GM19193 (cell line): ENCODE measurements at regions not wholly inside any gene's neighbourhood (a gene's known extent, or its start where the extent isn't known, plus 50 kb on each side); places are given as distances from the start of the nearest gene placed in this dataset.

Source experiments
- POLR2A ChIP-seq: IDR thresholded peaks from 4 replicates; pipeline ENCODE4 v1.6.1; 2011; ENCODE audit not compliant: insufficient read depth, insufficient read length; ENCODE audit errors: extremely low read depth

DNA sequence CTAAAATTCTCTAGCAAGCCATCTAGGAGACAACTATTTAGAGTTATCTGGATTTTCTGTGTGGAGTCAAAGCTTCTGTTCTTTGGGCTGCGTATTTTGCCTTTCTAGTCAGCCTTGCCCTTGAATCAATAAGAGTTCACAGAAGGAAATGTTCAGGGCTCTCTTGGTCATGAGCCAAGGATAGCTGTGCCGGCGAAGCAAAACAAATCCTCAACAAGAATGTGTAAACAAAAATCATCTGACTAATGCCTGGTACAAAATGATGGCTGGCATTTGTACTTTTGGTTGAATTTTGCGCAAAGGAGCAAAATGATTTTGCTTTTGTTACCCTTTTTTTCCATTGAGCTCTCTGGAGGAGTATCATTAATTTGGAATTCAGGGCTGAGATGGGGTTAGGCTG lies 171.1 kb downstream of the DACT1 start:
- no peak for TF ChIP-seq POLR2A

DNA sequence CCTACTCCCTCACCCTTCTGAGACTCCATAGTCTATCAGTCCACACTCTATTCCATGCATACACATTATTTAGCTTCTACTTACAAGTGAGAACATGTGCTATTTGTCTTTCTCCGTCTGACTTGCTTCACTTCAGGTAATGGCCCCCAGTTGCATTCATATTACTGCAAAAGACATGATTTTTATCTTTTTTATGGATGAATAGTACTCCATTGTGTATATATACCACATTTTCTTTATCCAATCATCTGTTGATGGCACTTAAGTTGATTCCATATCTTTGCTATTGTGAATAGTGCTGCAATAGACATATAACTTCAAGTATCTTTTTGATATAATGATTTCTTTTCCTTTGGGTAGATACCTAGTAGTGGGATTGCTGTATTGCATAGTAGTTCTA lies 171.8 kb downstream of the DACT1 start:
- no peak for TF ChIP-seq POLR2A

DNA sequence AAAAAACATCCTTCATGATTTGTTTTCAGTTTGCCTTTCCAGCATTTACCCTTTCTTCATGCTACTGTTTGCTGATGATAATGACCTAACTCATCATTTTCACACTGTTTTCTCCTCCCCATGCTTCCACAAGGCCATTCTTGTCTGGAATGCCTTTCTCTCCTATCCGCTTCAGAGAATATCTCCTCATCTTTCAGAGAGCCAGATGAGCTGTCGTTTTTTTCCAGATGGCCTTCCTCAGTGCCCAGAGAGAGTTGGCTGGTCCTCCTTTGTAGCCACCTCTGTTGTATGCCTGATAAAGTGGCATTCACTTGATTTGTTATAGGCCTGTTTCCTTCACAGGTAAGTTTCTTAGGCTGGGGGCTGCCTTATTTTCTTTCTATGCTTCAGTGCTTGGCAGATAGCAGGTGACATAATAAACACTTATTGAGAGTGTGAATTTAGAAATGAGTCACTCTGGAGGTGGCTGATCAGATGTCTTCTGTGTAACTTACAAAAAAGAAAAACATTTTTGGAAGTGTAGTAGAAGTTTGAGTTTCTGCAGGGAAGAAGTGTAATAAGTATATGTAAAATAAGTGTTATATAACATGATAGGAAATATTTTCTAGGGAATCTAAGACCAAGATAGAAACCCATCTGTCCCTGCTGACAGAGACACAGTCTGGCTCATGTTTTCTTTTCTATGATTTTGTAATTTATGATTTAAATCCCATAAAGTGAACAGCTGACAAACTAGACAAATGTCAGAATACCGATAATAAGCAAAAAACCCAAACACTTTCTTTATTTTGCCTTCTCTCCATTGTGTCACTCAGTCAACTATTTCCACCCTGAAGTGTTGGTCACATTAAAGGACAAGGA lies 174.5 kb downstream of the DACT1 start:
- no peak for TF ChIP-seq POLR2A

DNA sequence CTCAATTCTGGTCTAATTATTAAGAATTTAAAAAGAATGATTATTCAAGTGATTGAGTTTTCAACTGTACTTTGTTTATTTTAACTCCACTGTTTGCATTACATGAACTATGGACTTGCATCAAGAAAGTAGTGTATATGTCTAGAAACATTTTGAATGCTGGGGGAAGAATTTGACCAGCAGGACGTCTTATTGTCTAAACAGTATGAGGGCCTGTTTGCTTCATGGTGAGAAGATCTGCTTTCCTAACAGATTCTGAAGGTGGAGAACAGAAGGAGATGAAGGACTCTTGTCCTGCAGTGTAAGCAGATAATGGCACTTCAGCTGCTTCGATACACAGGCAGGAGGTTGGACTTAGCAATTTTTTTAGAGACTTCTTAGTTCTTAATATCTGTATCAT lies 176.0 kb downstream of the DACT1 start:
- TF ChIP-seq POLR2A = no peak

DNA sequence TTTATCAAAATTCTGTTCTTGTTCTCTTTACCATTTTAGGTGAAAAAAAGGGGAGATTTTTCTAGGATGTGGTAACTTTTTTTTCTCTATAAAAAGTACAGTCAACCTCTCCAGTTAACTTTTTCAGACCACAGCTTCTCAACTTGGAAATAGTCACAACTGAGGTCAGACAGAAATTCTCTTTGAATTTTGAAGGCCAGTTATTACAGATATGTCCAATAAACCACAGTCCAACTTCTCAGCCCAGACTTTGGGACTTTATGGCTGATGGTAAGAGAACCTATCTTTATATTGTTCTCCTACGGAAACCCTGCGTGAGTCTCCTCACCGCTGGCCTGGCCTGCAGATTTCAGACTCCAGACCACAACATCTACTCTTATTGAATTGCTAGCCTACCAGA lies 176.7 kb downstream of the DACT1 start:
- TF ChIP-seq POLR2A = no peak

DNA sequence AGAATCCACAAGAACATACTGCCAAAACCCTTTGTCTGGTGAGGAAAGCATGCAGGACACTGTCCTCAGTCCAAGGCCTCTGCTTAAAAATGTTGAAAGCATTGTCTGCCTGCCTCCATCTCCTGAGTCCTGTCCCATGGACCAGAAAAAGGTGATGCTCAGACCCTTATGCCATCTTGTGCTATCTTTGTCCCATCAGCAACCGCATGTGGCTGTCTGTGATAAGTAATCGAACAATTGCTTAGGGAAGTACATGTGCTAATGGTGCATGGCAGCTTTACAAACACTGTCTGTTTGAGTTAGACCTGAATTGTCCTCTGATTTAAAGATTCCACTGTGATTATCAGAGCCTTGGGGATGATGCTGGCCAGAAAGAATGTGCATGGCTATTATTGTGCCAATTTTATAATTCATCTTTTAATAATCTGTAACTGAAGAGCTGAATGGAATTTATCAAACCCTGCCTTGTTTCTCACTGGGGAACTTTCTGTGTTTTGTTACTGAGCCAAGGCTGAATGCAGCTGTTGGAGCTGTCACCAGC lies 177.5 kb downstream of the DACT1 start:
- no peak for TF ChIP-seq POLR2A

DNA sequence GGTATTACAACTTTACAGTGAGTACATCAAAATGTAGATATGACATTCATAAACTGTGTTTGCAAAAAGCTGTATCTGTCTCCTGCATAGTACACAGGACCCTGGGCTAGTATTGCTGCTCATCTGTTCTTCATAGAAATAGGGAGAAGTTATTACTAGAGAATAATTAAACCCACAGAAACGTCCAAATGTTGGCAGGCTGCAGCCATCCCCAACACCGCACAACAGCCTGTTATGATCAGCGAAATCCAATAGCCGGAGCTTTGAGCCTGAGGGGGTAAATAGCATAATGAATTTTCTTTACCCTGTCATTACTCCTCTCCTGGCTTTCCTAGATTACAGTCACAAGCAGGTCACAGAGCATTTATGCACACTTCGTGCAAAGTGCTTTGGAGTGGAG lies 178.0 kb downstream of the DACT1 start:
- no peak for TF ChIP-seq POLR2A

DNA sequence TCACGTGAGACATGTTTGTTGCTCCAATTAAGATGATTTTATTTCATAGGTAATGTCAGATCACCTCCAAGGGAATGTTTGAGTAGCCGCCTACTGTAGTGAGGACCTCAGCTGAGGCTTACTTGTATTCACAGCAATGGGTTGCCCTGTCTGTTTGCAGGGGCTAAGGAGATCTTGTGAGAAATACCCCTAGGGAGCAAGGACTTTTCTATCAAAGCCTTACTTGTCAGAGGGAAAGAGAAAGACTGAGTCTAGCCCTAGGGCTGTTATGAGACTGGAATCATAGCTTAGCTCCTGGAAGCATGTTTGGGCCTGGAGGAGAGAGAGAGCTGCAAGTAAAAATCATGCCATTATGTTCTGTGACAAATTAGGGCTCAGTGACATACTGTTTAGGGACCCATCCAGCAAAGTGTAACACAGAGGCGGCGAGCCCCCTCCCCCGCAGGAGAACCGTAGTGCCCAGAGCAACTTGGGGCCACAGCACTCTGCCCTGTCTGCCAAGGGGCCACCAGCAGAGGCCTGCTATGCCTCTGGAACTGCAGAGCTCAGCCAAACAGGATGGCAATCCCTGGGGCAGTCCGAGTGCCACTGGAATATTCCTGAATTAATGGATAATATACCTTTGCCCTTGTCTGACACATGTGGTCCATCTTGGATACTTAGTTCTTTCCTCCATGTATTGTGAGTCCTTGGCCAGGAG lies 178.8 kb downstream of the DACT1 start:
- TF ChIP-seq POLR2A = no peak

DNA sequence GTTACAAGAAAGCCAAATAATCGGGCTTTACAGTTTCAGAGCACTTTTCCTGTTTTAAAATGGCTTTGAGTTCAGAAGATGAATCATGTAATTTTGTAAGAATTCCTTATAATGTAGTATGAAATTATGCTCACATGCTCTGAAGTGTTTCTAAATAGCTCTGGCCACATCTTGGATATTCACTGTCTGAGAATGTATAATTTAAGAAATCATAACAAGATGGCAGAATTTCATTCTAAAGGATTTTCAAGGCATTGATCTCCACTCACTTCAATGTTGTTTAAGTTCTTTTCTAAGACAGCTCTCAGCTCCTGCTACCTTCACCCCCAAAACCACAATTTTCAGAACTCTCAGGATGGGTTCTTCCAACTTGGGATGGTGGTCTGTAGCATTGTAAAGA lies 180.1 kb downstream of the DACT1 start:
- no peak for TF ChIP-seq POLR2A

DNA sequence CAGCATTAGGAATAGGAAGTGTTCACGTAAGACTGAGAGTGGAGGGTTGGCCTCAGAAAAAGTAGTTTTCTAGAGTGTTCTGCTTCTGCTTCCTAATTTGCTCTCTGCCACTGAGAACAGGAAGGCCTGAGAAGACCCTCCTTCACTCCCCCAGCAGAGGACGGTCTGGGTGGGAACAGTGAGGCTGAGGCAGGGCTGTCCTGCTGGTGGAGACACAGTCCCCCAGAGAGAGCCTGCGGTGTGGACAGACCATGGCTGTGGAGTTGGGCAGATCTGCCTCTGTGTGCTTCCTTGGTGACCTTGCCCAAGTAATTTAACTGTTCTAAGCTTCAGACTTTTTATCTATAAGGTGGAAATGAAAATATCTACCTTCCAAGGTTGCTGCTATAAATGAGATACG lies 182.3 kb downstream of the DACT1 start:
- no peak for TF ChIP-seq POLR2A

DNA sequence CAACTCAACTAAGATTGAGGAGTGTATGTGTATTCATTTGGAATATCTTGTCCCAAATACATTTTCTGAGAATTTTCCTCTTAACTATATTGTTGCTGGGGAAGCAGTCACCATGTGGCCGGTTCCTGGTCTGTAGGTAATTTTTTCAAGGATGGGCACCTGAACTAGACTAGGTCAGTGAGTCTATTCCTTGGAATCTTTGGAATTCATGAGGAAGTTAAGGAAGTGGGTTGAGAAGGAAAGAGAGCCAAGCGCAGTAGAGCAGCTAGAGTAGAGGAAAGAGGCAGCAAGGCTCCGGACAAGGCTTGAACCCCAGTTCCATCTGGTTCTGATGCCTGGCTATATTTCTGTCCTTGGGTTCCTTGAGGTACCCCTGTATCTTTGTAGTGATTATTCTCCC lies 183.7 kb downstream of the DACT1 start:
- TF ChIP-seq POLR2A = no peak

DNA sequence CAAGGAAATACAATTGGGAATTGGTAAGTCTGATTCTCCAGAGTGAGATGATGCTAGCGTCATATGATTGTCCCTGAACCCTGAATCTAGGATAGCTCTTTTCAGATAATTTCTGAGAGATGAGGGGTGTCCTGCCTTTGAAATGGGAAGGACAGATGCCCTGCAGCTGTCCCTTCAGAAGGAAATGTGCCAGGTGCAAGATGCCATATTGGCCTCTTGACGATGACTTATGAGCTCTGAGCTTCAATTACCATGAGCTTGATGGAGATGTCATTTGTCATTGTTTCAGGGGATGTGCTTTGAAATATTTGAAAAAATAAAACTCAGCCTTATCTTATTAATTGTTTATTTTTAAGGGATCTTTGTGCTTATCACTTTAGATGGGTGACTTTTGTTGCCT lies 185.1 kb downstream of the DACT1 start:
- TF ChIP-seq POLR2A = no peak

DNA sequence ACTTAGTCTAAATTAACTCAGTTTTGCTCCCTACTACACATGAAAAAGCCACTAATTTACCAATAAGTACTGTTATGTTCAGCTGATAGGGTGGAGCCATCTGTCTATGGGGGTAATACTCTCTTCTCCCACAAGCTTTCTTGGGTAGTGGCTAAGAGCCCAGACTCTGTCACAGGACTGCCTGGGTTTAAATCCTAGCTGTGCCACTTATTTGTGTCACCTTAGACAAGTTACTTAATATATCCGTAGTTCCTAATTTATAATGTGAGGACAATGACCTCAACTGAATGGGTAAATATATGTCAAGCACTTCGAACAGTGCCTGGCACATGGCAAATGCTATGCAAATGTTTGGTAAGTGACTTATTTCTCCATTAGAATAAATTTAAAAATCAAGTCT lies 185.6 kb downstream of the DACT1 start:
- TF ChIP-seq POLR2A = no peak

DNA sequence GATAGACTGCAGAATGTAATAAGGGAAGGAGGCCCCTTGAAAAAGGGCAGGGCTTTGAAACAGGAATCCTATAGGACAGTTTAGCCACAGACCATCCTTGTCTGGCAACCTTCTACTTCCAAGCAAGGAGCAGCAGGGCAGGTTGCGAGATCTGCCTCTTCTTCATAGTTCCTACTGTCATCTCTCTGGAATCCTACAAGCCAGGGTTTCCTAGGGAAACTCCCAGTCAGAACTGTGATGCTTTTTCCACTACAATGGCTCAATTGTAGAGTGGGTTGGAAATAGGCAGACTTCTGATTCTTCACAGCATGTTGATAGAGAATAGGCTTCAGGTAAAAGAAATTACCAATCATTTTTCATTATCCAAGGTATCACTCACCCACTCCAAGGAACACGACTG lies 186.3 kb downstream of the DACT1 start:
- TF ChIP-seq POLR2A = no peak

DNA sequence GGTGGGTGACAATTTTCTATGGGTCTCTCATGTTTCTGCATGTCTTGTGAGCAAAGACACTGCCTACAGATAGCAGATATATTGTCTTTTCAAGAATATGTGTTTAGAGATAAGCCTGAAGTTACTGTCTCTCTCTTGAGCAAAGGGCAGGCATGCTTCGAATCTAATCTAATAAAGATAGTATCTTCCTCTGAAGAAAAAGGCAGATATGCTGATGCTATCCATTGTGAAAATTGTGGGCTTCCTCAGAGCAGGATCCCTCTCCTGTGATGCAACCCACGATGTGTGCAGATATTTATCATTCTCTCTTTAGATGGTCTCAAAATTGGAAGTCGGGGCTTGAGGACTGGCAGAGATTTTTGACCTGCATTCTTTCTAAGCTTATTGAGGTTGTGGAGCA lies 187.0 kb downstream of the DACT1 start:
- no peak for TF ChIP-seq POLR2A

DNA sequence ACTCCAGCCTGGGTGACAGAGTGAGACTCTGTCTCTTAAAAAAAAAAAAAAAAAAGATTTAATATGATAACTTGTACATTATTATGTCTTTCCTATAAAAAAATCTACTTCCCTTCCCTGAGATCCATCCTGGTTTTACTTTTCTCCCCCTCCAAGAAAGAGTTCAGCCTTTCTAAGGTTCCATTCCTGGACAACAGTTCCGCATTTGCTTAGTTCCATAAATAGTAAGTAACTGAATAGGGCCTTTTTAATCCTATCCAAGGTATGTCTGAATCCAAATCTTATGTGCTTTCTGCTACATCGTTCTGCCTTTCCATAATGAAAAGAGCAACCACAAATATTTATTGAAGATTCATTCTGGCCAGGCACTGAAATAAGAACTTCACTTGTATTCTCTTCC lies 187.8 kb downstream of the DACT1 start:
- TF ChIP-seq POLR2A = no peak
